Esophagus muscularis mucosa (tissue), 4 donors: ENCODE measurements at regions not wholly inside any gene's neighbourhood (a gene's known extent, or its start where the extent isn't known, plus 50 kb on each side); places are given as distances from the start of the nearest gene placed in this dataset.

ENCODE experiments used
- DNase-seq: peaks from one replicate; pipeline ENCODE4 v3.0.0-alpha.2; 2017; ENCODE audit errors: extremely low spot score
- H3K27ac ChIP-seq, 4 donors: fragments of 200-600 bp; sonication (generic); replicated peaks in 1 of 4; 1 replicate in 3 of 4; 2 replicates in 1 of 4; pipeline ENCODE4 v1.5.1; 2016 to 2019; ENCODE audit warnings: mild to moderate bottlenecking in 1 of 4
- H3K27me3 ChIP-seq, 4 donors: fragments of 200-600 bp; sonication (generic); one replicate each; pipeline versions ENCODE4 v1.5.1 to v1.6.0; 2016 to 2019
- H3K36me3 ChIP-seq, 4 donors: fragments of 200-600 bp; sonication (generic); one replicate each; pipeline ENCODE4 v1.5.1; 2016 to 2019
- H3K4me1 ChIP-seq, 4 donors: fragments of 200-600 bp; sonication (generic); one replicate each; pipeline ENCODE4 v1.5.1; 2016 to 2019
- H3K4me3 ChIP-seq, 4 donors: fragments of 200-600 bp; sonication (generic); 1 replicate in 2 of 4; 2 replicates in 2 of 4; pipeline ENCODE4 v1.5.1; 2016 to 2019; ENCODE audit warnings: mild to moderate bottlenecking in 4 of 4, moderate library complexity in 1 of 4
- H3K9me3 ChIP-seq, 4 donors: fragments of 200-600 bp; sonication (generic); 1 replicate in 3 of 4; 2 replicates in 1 of 4; pipeline ENCODE4 v1.5.1; 2016 to 2019
- EP300 ChIP-seq: sonication (generic); formaldehyde crosslinking; IDR thresholded peaks from one replicate; pipeline ENCODE4 v1.6.1; 2017; ENCODE audit warnings: antibody characterized with exemption
- POLR2A ChIP-seq: fragments of 450-650 bp; IDR thresholded peaks from one replicate; pipeline ENCODE4 v1.6.1; 2017; ENCODE audit warnings: antibody characterized with exemption, moderate library complexity, mild to moderate bottlenecking, low read depth
- POLR2AphosphoS5 ChIP-seq, 2 donors: sonication (generic); formaldehyde crosslinking; IDR thresholded peaks; one replicate each; pipeline ENCODE4 v1.6.1; 2017; ENCODE audit warnings: antibody characterized with exemption in 2 of 2
- WGBS: methylation state at CpG from one replicate; pipeline ENCODE4 v1.1.5; 2018; 5-methylcytosine and 5-hydroxymethylcytosine counted together
- intact Hi-C: fragments of 100-400 bp; cut with DNase I; formaldehyde crosslinking; loops from one replicate; pipeline ENCODE4 v1.15.1; 2023
- TF ChIP-seq, protein P1 (sequence below), 3 experiments: fragments of 200-600 bp in 2 of 3; fragments of 450-650 bp in 1 of 3; sonication (generic) in 2 of 3; IDR thresholded peaks; one replicate each; pipeline ENCODE4 v1.5.1; 2017 to 2019; ENCODE audit warnings: antibody characterized with exemption in 3 of 3, mild to moderate bottlenecking in 2 of 3, moderate library complexity in 1 of 3

DNA sequence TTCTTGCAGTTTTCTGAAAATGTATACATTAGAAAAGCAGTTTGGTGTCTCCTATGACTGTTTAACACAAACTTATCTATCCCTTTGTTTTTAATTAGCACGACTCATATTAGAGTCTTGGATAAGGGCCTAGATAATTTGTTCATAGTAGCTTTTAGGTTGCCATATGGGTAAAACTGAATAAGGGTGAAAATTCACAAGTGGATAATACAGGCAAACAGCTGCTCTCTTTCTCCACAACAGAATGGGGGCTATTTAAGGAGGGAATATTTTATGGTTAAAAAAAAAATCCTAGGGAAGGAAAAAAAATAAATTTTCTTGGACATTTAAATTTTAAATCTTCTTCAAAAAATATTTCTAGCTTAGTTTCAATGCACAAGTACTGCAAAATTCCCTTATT, 1416.1 kb downstream of the GATA3 start:
- intact Hi-C loops, result no loop called here
- Histone ChIP-seq H3K36me3 (no peaks in the 10 kb centered on the region), H3K9me3 (no peaks in the 10 kb centered on the region), H3K4me3 (no peak overlapping the region), H3K4me1 (no peaks in the 10 kb centered on the region), H3K27ac (no peak overlapping the region), H3K27me3 (no peaks in the 10 kb centered on the region)
- no peak for TF ChIP-seq EP300
- 73% methylated on average over 1 of the region's 1 CpG for WGBS
- DNase-seq, result no peak

- Histone ChIP-seq H3K4me3 (no peak overlapping the region), H3K27me3 (no peaks in the 10 kb centered on the region), H3K36me3 (no peaks in the 10 kb centered on the region), H3K27ac (no peak overlapping the region), H3K9me3 (no peaks in the 10 kb centered on the region), H3K4me1 (no peaks in the 10 kb centered on the region)
- 100% methylated on average over 3 of the region's 3 CpGs for WGBS
- intact Hi-C loops, result no loop called here
- no peak for TF ChIP-seq POLR2A
- TF ChIP-seq, protein P1, sequence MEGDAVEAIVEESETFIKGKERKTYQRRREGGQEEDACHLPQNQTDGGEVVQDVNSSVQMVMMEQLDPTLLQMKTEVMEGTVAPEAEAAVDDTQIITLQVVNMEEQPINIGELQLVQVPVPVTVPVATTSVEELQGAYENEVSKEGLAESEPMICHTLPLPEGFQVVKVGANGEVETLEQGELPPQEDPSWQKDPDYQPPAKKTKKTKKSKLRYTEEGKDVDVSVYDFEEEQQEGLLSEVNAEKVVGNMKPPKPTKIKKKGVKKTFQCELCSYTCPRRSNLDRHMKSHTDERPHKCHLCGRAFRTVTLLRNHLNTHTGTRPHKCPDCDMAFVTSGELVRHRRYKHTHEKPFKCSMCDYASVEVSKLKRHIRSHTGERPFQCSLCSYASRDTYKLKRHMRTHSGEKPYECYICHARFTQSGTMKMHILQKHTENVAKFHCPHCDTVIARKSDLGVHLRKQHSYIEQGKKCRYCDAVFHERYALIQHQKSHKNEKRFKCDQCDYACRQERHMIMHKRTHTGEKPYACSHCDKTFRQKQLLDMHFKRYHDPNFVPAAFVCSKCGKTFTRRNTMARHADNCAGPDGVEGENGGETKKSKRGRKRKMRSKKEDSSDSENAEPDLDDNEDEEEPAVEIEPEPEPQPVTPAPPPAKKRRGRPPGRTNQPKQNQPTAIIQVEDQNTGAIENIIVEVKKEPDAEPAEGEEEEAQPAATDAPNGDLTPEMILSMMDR (IDR thresholded peaks at IDR 0.05), result no peak
- no peak for TF ChIP-seq EP300
- TF ChIP-seq POLR2AphosphoS5 (IDR thresholded peaks at IDR 0.05), result no peak
- DNase-seq, result no peak
Measured at GRCh38 chr10:9501944-9502343, 1447.5 kb downstream of the GATA3 start.

DNA sequence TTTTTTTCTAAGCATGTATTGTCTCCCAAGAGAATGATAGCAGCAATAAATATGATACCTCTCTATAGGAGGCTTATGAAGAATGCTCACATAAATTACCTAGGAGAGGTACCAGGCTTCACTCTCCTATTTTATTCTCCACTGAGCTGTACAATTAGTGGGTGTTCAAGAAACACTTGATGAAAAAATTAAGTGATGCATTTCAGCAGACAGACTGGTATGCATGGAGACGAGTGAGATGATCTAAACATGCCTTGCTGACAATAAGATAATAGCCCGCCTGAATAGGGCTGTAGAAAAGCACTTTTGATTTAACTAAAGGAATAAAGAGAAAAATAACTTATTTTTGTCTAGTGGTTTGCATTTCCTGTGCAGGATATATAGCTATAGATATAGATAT, 1449.7 kb downstream of the GATA3 start:
- Histone ChIP-seq H3K27me3 (no peaks in the 10 kb centered on the region), H3K36me3 (no peaks in the 10 kb centered on the region), H3K27ac (no peak overlapping the region), H3K9me3 (no peaks in the 10 kb centered on the region), H3K4me3 (no peak overlapping the region), H3K4me1 (no peaks in the 10 kb centered on the region)
- WGBS, result 89% methylated on average over 2 of the region's 2 CpGs
- intact Hi-C loops, result no loop called here
- TF ChIP-seq, protein P1 (IDR thresholded peaks at IDR 0.05), result no peak
- TF ChIP-seq EP300 (no peak), POLR2A (no peak), POLR2AphosphoS5 (IDR thresholded peaks at IDR 0.05) (no peak)
- no peak for DNase-seq

DNA sequence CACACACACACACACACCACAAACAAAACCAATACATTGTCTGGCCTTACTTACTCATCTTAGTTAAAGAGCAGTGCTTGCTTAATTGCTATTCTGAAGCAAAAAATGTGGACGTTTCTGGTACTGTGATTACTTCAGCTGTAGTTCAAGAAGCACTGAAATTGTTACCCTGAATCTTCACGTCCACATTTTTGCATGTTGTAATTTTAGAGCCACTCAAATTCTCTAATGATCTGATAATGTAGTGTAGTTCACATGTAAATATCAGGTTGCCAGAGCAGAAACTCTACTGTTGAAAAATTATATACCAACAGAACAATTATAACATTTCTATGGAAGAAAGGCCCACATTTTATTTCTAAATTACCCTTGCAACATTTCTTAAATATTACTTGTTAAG, 1451.1 kb downstream of the GATA3 start:
- Histone ChIP-seq H3K36me3 (no peaks in the 10 kb centered on the region), H3K27ac (no peak overlapping the region), H3K4me3 (no peak overlapping the region), H3K4me1 (no peaks in the 10 kb centered on the region), H3K9me3 (no peaks in the 10 kb centered on the region), H3K27me3 (no peaks in the 10 kb centered on the region)
- intact Hi-C loops, result no loop called here
- no peak for DNase-seq
- WGBS, result 58% methylated on average over 2 of the region's 2 CpGs
- TF ChIP-seq POLR2AphosphoS5 (IDR thresholded peaks at IDR 0.05) (no peak), EP300 (no peak), POLR2A (no peak)
- TF ChIP-seq, protein P1 (IDR thresholded peaks at IDR 0.05), result no peak

DNA sequence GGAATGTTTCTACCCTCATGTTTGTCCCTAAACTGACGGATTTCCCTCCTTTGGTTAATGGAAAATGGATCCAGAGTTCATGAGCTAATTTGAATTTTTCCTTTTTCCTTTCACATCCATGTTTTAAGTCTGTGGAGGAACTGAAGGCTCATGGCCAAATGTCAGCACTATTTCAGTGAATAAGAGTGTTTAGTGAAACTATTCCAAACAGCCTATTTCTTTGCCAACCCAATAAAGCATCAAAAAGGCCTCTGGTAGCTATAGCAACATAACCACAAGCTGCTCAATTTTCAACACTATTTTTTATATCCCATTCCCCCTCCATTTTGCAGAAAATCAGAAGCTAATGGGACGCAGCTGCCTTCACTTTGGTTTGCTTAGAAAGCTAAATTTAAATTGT, 1454.1 kb downstream of the GATA3 start:
- no peak for TF ChIP-seq POLR2AphosphoS5 (IDR thresholded peaks at IDR 0.05)
- TF ChIP-seq, protein P1 (IDR thresholded peaks at IDR 0.05), result no peak
- no peak for TF ChIP-seq EP300
- TF ChIP-seq POLR2A, result no peak
- Histone ChIP-seq H3K27ac (no peak overlapping the region), H3K4me1 (no peaks in the 10 kb centered on the region), H3K27me3 (no peaks in the 10 kb centered on the region), H3K4me3 (no peak overlapping the region), H3K9me3 (no peaks in the 10 kb centered on the region), H3K36me3 (no peaks in the 10 kb centered on the region)
- no peak for DNase-seq
- WGBS, result 53% methylated on average over 2 of the region's 2 CpGs
- intact Hi-C loops, result no loop called here
